ENCODE measurements at regions not wholly inside any gene's neighbourhood (a gene's known extent, or its start where the extent isn't known, plus 50 kb on each side); places are given as distances from the start of the nearest gene placed in this dataset.

DNA sequence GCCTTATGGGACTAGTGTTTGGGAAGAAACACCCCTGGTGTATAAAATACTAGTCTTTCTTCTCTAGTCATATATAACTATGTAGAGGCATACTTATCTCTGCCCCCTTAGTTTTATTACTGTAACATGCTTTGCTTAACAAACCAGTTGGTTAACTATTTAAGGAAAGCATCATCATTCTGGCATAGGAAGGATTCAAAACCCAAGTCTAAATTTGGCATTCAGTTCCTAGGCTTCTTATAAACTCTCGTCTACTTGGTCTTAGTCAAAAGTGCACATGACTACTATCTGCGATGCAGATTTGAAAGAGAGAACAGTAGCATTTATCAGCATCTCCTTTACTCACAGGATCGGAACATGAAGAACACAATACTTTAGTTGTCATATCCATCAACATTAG is 111.3 kb downstream of the MFAP3L start:
- TF ChIP-seq ZNF394 (tag by site-specific recombination; IDR thresholded peaks at IDR 0.05; ENCODE audit: borderline replicate concordance) = no peak
- TF ChIP-seq ZNF211 (tag by site-specific recombination; IDR thresholded peaks at IDR 0.05; ENCODE audit: low read depth) = no peak
- TF ChIP-seq REST (tag by site-specific recombination; IDR thresholded peaks at IDR 0.05) = no peak
- TF ChIP-seq CTCF (tag by site-specific recombination; IDR thresholded peaks at IDR 0.05) = no peak
- TF ChIP-seq ZNF639 (tag by site-specific recombination; IDR thresholded peaks at IDR 0.05) = no peak
- no peak for TF ChIP-seq KLF10 (tag by site-specific recombination; IDR thresholded peaks at IDR 0.05)
- TF ChIP-seq ZNF146 (tag by site-specific recombination; IDR thresholded peaks at IDR 0.05) = no peak
- no peak for TF ChIP-seq SALL2 (tag by site-specific recombination; IDR thresholded peaks at IDR 0.05; ENCODE audit: borderline replicate concordance)
- TF ChIP-seq HOXA7 (CRISPR knock-in tag; IDR thresholded peaks at IDR 0.05; ENCODE audit: borderline replicate concordance) = no peak
- no peak for TF ChIP-seq MYNN (tag by site-specific recombination; IDR thresholded peaks at IDR 0.05; ENCODE audit: borderline replicate concordance)
- TF ChIP-seq, protein P1, sequence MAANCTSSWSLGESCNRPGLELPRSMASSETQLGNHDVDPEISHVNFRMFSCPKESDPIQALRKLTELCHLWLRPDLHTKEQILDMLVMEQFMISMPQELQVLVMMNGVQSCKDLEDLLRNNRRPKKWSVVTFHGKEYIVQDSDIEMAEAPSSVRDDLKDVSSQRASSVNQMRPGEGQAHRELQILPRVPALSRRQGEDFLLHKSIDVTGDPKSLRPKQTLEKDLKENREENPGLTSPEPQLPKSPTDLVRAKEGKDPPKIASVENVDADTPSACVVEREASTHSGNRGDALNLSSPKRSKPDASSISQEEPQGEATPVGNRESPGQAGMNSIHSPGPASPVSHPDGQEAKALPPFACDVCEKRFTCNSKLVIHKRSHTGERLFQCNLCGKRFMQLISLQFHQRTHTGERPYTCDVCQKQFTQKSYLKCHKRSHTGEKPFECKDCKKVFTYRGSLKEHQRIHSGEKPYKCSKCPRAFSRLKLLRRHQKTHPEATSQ (tag by site-specific recombination; IDR thresholded peaks at IDR 0.05) = no peak
- no peak for TF ChIP-seq OVOL3 (tag by site-specific recombination; IDR thresholded peaks at IDR 0.05)
- TF ChIP-seq ZNF530 (tag by site-specific recombination; IDR thresholded peaks at IDR 0.05; ENCODE audit: low read depth) = no peak
- no peak for TF ChIP-seq ZNF449 (tag by site-specific recombination; IDR thresholded peaks at IDR 0.05)
